Liver (tissue), 3 donors: ENCODE measurements at regions not wholly inside any gene's neighbourhood (a gene's known extent, or its start where the extent isn't known, plus 50 kb on each side); places are given as distances from the start of the nearest gene placed in this dataset.

ENCODE experiments used
- CTCF ChIP-seq: fragments of 150-350 bp; IDR thresholded peaks from 2 replicates; pipeline ENCODE4 v1.5.1; 2017; ENCODE audit warnings: improper control_type of control experiment, low read depth, low read length; ENCODE audit not compliant: missing input control
- EGR1 ChIP-seq, 2 donors: IDR thresholded peaks; 2 replicates each; pipeline ENCODE4 v1.6.1; 2016 to 2018; ENCODE audit warnings: antibody characterized with exemption in 2 of 2, low read depth in 2 of 2
- JUND ChIP-seq, 2 donors: IDR thresholded peaks; 2 replicates each; pipeline ENCODE4 v1.6.1; 2016; ENCODE audit warnings: antibody characterized with exemption in 2 of 2
- RAD21 ChIP-seq, 2 donors: IDR thresholded peaks; 2 replicates each; pipeline ENCODE4 v1.6.1; 2016; ENCODE audit warnings: antibody characterized with exemption in 2 of 2, mild to moderate bottlenecking in 2 of 2
- REST ChIP-seq: IDR thresholded peaks from 2 replicates; pipeline ENCODE4 v1.6.1; 2016; ENCODE audit warnings: antibody characterized with exemption, mild to moderate bottlenecking
- RXRA ChIP-seq, 2 donors: IDR thresholded peaks; 2 replicates each; pipeline ENCODE4 v1.6.1; 2017 to 2018; ENCODE audit warnings: antibody characterized with exemption in 2 of 2, mild to moderate bottlenecking in 1 of 2
- TAF1 ChIP-seq: conservative IDR thresholded peaks from 2 replicates; pipeline ENCODE4 v1.6.1; 2016; ENCODE audit warnings: antibody characterized with exemption, mild to moderate bottlenecking
- donor health status: healthy.
- donor health status: healthy.

- no peak for TF ChIP-seq CTCF
- TF ChIP-seq TAF1 = no peak
- TF ChIP-seq JUND (IDR thresholded peaks at IDR 0.05) = no peak
- TF ChIP-seq REST = no peak
- no peak for TF ChIP-seq RAD21 (IDR thresholded peaks at IDR 0.05)
- TF ChIP-seq RXRA (IDR thresholded peaks at IDR 0.05) = no peak
- TF ChIP-seq EGR1 (IDR thresholded peaks at IDR 0.05; ENCODE audit: low read depth in 2 of 2) = no peak
These were observed 160.0 kb upstream of the RALGAPA2 start for GRCh38 chr20:20872428-20872827.
